HCT116 (cell line): ENCODE measurements at regions not wholly inside any gene's neighbourhood (a gene's known extent, or its start where the extent isn't known, plus 50 kb on each side); places are given as distances from the start of the nearest gene placed in this dataset.

Source experiments
- CTCF ChIP-seq, 3 experiments: fragments of 200-600 bp in 1 of 3; sonication (generic) in 1 of 3; IDR thresholded peaks in 2 of 3; conservative IDR thresholded peaks in 1 of 3; 2 replicates each; pipeline ENCODE4 v1.5.1; 2012 to 2017; ENCODE audit warnings: low read depth in 2 of 3, low read length in 2 of 3, antibody characterized with exemption in 1 of 3, borderline replicate concordance in 1 of 3, control low read depth in 1 of 3, mild to moderate bottlenecking in 1 of 3, mixed read lengths in 1 of 3, mixed run types in 1 of 3, moderate library complexity in 1 of 3; ENCODE audit not compliant: insufficient read depth in 1 of 3
- POLR2A ChIP-seq: IDR thresholded peaks from 2 replicates; pipeline ENCODE4 v1.7.0; 2011; ENCODE audit warnings: borderline replicate concordance; ENCODE audit not compliant: insufficient read depth, insufficient read length; ENCODE audit errors: extremely low read depth
- POLR2AphosphoS5 ChIP-seq: IDR thresholded peaks from 2 replicates; pipeline ENCODE4 v1.6.1; 2011; ENCODE audit warnings: mild to moderate bottlenecking, low read depth, low read length, moderate library complexity
- RAD21 ChIP-seq: IDR thresholded peaks from 2 replicates; pipeline ENCODE4 v1.6.1; 2012; ENCODE audit warnings: low read depth, mild to moderate bottlenecking
- ZNF274 ChIP-seq: fragments of 200-500 bp; sonication (Bioruptor generic); IDR thresholded peaks from 2 replicates; pipeline ENCODE4 v1.6.1; 2014; ENCODE audit warnings: mild to moderate bottlenecking, low read depth, low read length, inconsistent platforms
- TF ChIP-seq, protein P1 (sequence below): IDR thresholded peaks from 2 replicates; pipeline ENCODE4 v1.6.1; 2012

GRCh38 chr6:103455275-103455674, 1404.4 kb downstream of the HACE1 start:
- TF ChIP-seq CTCF (IDR thresholded peaks at IDR 0.05 in 2 of 3, conservative IDR thresholded peaks at IDR 0.05 in 1 of 3; ENCODE audit: borderline replicate concordance in 1 of 3, insufficient read depth in 1 of 3, low read depth in 2 of 3, low read length in 2 of 3) (no peak), RAD21 (no peak), ZNF274 (no peak), POLR2A (no peak), POLR2AphosphoS5 (no peak)
- TF ChIP-seq, protein P1, sequence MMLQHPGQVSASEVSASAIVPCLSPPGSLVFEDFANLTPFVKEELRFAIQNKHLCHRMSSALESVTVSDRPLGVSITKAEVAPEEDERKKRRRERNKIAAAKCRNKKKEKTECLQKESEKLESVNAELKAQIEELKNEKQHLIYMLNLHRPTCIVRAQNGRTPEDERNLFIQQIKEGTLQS, result no peak
